Panc1 (cell line): ENCODE measurements at regions not wholly inside any gene's neighbourhood (a gene's known extent, or its start where the extent isn't known, plus 50 kb on each side); places are given as distances from the start of the nearest gene placed in this dataset.

ENCODE experiments used
- ATAC-seq: fragments of 200-7000 bp; cut with Tn5 transposase; 2 replicates; pipeline ENCODE4 v1.9.1; 2020; ENCODE audit warnings: mild to moderate bottlenecking, moderate library complexity
- BruUV-seq: library from RNA; stranded (reverse); fragments of 400-500 nt; replicated peaks from 2 replicates; lab custom pipeline; 2021; lab: Mats Ljungman, UMichigan
- CTCF ChIA-PET: fragments of 300-600 bp; sonication (Branson Sonifier 250); formaldehyde crosslinking; loops from one replicate; lab custom pipeline; 2022; ENCODE audit warnings: antibody characterized with exemption; lab: Charles Lee
- POLR2A ChIA-PET: fragments of 300-600 bp; sonication (Branson Sonifier 250); formaldehyde crosslinking; loops from one replicate; lab custom pipeline; 2022; ENCODE audit warnings: antibody characterized with exemption; lab: Charles Lee
- DNase-seq: peaks from one replicate; pipeline ENCODE4 v3.0.0-alpha.2; 2010; ENCODE audit warnings: low read depth, low spot score
- H3K27ac ChIP-seq: 2 replicates; pipeline ENCODE4 v1.5.1; 2011; ENCODE audit warnings: mild to moderate bottlenecking, low read length, inconsistent platforms
- H3K27me3 ChIP-seq: fragments of 200-500 bp; sonication (Bioruptor generic); 2 replicates; pipeline ENCODE4 v1.6.0; 2014; ENCODE audit warnings: low read length, inconsistent platforms; ENCODE audit not compliant: control insufficient read depth, insufficient read depth
- H3K36me3 ChIP-seq: fragments of 200-500 bp; sonication (Bioruptor generic); 2 replicates; pipeline ENCODE4 v1.5.1; 2014; ENCODE audit warnings: inconsistent platforms, mild to moderate bottlenecking, low read length, moderate library complexity; ENCODE audit not compliant: control insufficient read depth, insufficient read depth
- H3K4me1 ChIP-seq: 2 replicates; pipeline ENCODE4 v1.5.1; 2011; ENCODE audit warnings: inconsistent platforms, mild to moderate bottlenecking, low read length, moderate library complexity; ENCODE audit not compliant: control insufficient read depth, insufficient read depth
- H3K4me3 ChIP-seq, 2 experiments: 2 replicates each; pipeline ENCODE4 v1.5.1; 2011 to 2012; ENCODE audit warnings: low read depth in 2 of 2, low read length in 2 of 2, mild to moderate bottlenecking in 2 of 2, inconsistent platforms in 1 of 2, moderate library complexity in 1 of 2
- H3K9me3 ChIP-seq: fragments of 200-500 bp; sonication (Bioruptor generic); 2 replicates; pipeline ENCODE4 v1.5.1; 2014; ENCODE audit warnings: low read depth, mild to moderate bottlenecking, inconsistent platforms, low read length, moderate library complexity; ENCODE audit not compliant: control insufficient read depth, insufficient read depth
- POLR2AphosphoS5 ChIP-seq: IDR thresholded peaks from 2 replicates; pipeline ENCODE4 v1.6.1; 2012; ENCODE audit warnings: mild to moderate bottlenecking, low read depth, low read length, moderate library complexity
- SIN3A ChIP-seq: IDR thresholded peaks from 2 replicates; pipeline ENCODE4 v1.6.1; 2012; ENCODE audit warnings: low read depth, mild to moderate bottlenecking, low read length, moderate library complexity, borderline replicate concordance; ENCODE audit not compliant: insufficient read depth
- TCF7L2 ChIP-seq: IDR thresholded peaks from 2 replicates; pipeline ENCODE4 v1.6.1; 2011; ENCODE audit warnings: mild to moderate bottlenecking, low read depth, low read length, inconsistent platforms
- in situ Hi-C: cut with HindIII; loops from 2 replicates; pipeline ENCODE4 v1.10.0; 2016; ENCODE audit warnings: low sequenced_read_pairs, low pct_unique_long_range_greater_than_20kb
- intact Hi-C: fragments of 100-400 bp; cut with micrococcal nuclease; formaldehyde crosslinking; loops from one replicate; pipeline ENCODE4 v1.10.0; 2022; ENCODE audit not compliant: unreplicated experiment
- TF ChIP-seq, protein P1 (sequence below): fragments of 450-650 bp; IDR thresholded peaks from 2 replicates; pipeline ENCODE4 v1.5.1; 2017; ENCODE audit warnings: mild to moderate bottlenecking
- TF ChIP-seq, protein P2 (sequence below), 2 experiments: IDR thresholded peaks; 2 replicates each; pipeline ENCODE4 v1.6.1; 2011 to 2012; ENCODE audit warnings: low read depth in 2 of 2, control low read depth in 1 of 2, low read length in 1 of 2, mild to moderate bottlenecking in 1 of 2, moderate library complexity in 1 of 2; ENCODE audit not compliant: insufficient read depth in 1 of 2

DNA sequence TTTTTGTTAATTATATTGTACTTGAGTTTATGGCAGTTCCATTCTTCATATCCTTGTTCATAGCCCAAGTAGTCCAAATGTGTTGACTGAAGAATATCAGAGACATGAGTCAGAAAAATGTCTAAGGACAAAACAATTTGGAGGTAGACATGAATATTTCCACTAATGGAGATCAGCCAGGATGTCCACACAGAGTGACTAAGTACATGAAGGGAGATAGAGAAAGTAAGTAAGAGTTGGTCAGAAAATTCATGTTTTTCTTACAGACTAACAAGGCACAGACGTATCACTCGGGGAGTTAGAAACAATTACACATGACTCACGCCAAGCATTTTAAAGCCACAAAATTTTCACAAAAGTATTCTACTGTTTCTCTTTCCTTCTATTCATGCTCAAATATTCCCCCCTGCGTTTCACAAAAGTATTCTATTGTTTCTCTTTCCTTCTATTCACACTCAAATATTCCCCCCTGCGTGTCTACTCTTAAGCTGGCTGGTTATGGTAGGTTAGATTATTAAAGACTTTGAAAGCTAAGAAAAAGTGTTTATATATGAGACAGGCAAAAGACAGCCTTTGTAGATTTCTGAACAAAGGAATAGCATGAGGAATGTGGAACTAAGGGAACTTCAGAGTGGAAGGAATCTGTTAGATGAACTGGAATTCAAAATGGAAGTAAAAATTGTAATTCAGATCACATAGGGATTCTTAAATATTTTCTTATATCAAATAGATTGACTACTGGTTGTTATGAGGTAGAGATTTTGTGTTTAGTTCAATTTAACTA, 648.7 kb upstream of the CCDC54 start:
- H3K9me3 ChIP-seq, result no peaks in the 10 kb centered on the region
- no peaks in the 10 kb centered on the region for H3K36me3 ChIP-seq
- no TSS peak for BruUV-seq
- ChIA-PET POLR2A (no interaction called here), CTCF (no interaction called here)
- DNase-seq, result peak; percentile 72
- in situ Hi-C loops, result no loop called here
- no peak overlapping the region for H3K4me3 ChIP-seq
- no peak overlapping the region for H3K27ac ChIP-seq
- TF ChIP-seq, protein P1, sequence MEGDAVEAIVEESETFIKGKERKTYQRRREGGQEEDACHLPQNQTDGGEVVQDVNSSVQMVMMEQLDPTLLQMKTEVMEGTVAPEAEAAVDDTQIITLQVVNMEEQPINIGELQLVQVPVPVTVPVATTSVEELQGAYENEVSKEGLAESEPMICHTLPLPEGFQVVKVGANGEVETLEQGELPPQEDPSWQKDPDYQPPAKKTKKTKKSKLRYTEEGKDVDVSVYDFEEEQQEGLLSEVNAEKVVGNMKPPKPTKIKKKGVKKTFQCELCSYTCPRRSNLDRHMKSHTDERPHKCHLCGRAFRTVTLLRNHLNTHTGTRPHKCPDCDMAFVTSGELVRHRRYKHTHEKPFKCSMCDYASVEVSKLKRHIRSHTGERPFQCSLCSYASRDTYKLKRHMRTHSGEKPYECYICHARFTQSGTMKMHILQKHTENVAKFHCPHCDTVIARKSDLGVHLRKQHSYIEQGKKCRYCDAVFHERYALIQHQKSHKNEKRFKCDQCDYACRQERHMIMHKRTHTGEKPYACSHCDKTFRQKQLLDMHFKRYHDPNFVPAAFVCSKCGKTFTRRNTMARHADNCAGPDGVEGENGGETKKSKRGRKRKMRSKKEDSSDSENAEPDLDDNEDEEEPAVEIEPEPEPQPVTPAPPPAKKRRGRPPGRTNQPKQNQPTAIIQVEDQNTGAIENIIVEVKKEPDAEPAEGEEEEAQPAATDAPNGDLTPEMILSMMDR, result no peak
- TF ChIP-seq SIN3A (no peak), TCF7L2 (no peak), POLR2AphosphoS5 (no peak)
- TF ChIP-seq, protein P2, sequence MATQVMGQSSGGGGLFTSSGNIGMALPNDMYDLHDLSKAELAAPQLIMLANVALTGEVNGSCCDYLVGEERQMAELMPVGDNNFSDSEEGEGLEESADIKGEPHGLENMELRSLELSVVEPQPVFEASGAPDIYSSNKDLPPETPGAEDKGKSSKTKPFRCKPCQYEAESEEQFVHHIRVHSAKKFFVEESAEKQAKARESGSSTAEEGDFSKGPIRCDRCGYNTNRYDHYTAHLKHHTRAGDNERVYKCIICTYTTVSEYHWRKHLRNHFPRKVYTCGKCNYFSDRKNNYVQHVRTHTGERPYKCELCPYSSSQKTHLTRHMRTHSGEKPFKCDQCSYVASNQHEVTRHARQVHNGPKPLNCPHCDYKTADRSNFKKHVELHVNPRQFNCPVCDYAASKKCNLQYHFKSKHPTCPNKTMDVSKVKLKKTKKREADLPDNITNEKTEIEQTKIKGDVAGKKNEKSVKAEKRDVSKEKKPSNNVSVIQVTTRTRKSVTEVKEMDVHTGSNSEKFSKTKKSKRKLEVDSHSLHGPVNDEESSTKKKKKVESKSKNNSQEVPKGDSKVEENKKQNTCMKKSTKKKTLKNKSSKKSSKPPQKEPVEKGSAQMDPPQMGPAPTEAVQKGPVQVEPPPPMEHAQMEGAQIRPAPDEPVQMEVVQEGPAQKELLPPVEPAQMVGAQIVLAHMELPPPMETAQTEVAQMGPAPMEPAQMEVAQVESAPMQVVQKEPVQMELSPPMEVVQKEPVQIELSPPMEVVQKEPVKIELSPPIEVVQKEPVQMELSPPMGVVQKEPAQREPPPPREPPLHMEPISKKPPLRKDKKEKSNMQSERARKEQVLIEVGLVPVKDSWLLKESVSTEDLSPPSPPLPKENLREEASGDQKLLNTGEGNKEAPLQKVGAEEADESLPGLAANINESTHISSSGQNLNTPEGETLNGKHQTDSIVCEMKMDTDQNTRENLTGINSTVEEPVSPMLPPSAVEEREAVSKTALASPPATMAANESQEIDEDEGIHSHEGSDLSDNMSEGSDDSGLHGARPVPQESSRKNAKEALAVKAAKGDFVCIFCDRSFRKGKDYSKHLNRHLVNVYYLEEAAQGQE (IDR thresholded peaks at IDR 0.05; ENCODE audit: insufficient read depth in 1 of 2, low read depth in 2 of 2, low read length in 1 of 2), result no peak
- ATAC-seq, result peak; percentile 87
- no peaks in the 10 kb centered on the region for H3K27me3 ChIP-seq
- intact Hi-C loops, result no loop called here
- H3K4me1 ChIP-seq, result no peaks in the 10 kb centered on the region

DNA sequence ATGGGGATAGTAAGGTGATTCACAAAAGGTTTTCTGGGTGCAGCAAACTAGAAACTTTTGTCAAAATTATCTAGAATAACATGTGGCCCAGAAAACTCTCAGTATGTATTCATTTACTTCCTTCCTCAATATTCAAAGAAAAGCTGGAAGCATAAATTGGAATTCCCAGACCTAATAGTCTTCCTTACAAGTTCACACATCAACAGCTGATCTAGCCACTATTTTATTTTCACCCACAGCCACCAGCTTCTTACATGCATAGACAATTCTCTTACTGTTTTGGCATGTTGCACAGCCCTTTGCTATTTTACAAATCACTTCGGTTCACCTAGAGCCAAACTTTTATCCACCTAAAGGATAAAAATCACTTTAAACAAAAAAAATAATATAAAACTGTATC, 647.8 kb upstream of the CCDC54 start:
- Histone ChIP-seq H3K36me3 (no peaks in the 10 kb centered on the region), H3K4me1 (no peaks in the 10 kb centered on the region), H3K4me3 (no peak overlapping the region), H3K27ac (no peak overlapping the region), H3K9me3 (no peaks in the 10 kb centered on the region), H3K27me3 (no peaks in the 10 kb centered on the region)
- intact Hi-C loops (no loop called here), in situ Hi-C loops (no loop called here)
- ChIA-PET CTCF (no interaction called here), POLR2A (no interaction called here)
- TF ChIP-seq, protein P1, result no peak
- TF ChIP-seq POLR2AphosphoS5, result no peak
- no peak for TF ChIP-seq TCF7L2
- DNase-seq (no peak), ATAC-seq (no peak)
- no TSS peak for BruUV-seq
